ENCODE measurements at regions not wholly inside any gene's neighbourhood (a gene's known extent, or its start where the extent isn't known, plus 50 kb on each side); places are given as distances from the start of the nearest gene placed in this dataset.
A peak's percentile ranks its signal among the peaks of the same experiment; 100 is the strongest.

DNA sequence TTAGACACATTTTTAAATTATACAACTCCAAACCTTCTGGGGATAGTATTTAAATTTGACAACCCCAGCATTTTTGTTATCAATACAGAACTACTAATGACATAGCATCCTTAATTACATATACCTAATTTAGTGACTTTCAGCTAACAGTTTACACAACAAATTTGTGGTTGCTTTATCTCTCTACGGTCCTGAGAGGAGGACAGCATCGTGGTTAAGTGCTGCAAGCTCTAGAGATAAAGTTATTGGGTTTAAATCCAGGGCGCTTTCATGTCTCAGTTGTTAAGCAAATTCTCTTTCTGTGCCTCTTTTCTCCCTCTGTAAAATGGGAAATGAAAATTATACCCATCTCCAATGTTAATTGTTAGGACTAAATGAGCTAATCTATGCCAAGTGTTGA lies 129.3 kb downstream of the METTL4 start:
- DNase-seq (ENCODE audit: low read depth), result no peak

DNA sequence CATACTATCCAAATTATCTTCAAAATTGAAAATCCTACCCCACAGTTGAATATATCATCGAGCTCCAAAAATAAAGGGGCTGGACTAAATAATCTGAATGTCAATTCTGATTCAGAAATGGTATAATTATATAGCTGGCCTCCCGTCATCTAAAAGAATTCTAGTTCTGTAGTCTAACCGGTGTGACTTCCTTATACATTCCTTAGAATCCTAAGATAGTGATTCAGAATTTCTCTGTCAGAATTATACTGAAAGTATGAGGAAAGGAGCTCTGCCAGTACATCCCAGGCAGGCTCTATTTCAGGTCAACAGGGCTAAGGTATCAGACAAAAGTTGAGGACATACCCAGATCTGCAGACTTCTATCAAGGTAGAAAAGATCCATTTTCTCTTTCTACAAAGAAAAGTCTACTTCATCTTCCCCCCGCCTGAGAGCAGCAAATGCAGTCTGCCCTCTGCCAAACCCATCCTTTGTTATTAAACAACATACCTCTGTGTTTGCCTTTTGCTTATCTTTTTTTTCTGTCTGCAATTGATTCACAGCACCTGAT lies 128.5 kb downstream of the METTL4 start:
- DNase-seq (ENCODE audit: low read depth), result no peak
- no peak for TF ChIP-seq MYC (IDR thresholded peaks at IDR 0.05; ENCODE audit: low read depth, low read length)
- TF ChIP-seq, protein P1, sequence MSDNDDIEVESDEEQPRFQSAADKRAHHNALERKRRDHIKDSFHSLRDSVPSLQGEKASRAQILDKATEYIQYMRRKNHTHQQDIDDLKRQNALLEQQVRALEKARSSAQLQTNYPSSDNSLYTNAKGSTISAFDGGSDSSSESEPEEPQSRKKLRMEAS (IDR thresholded peaks at IDR 0.05; ENCODE audit: low read depth, low read length), result no peak
- no peak for TF ChIP-seq POLR2A (IDR thresholded peaks at IDR 0.05; ENCODE audit: extremely low read depth, insufficient read length)
- TF ChIP-seq, protein P2, sequence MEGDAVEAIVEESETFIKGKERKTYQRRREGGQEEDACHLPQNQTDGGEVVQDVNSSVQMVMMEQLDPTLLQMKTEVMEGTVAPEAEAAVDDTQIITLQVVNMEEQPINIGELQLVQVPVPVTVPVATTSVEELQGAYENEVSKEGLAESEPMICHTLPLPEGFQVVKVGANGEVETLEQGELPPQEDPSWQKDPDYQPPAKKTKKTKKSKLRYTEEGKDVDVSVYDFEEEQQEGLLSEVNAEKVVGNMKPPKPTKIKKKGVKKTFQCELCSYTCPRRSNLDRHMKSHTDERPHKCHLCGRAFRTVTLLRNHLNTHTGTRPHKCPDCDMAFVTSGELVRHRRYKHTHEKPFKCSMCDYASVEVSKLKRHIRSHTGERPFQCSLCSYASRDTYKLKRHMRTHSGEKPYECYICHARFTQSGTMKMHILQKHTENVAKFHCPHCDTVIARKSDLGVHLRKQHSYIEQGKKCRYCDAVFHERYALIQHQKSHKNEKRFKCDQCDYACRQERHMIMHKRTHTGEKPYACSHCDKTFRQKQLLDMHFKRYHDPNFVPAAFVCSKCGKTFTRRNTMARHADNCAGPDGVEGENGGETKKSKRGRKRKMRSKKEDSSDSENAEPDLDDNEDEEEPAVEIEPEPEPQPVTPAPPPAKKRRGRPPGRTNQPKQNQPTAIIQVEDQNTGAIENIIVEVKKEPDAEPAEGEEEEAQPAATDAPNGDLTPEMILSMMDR (IDR thresholded peaks at IDR 0.05; ENCODE audit: low read depth, low read length), result no peak
- no peak overlapping the region for H3K4me3 ChIP-seq (ENCODE audit: low read depth, low read length)

More for the DNA sequence above, 129.3 kb downstream of the METTL4 start:
- no peak overlapping the region for H3K4me3 ChIP-seq (ENCODE audit: low read depth, low read length)
- TF ChIP-seq, protein P1 (IDR thresholded peaks at IDR 0.05; ENCODE audit: low read depth, low read length), result no peak

DNA sequence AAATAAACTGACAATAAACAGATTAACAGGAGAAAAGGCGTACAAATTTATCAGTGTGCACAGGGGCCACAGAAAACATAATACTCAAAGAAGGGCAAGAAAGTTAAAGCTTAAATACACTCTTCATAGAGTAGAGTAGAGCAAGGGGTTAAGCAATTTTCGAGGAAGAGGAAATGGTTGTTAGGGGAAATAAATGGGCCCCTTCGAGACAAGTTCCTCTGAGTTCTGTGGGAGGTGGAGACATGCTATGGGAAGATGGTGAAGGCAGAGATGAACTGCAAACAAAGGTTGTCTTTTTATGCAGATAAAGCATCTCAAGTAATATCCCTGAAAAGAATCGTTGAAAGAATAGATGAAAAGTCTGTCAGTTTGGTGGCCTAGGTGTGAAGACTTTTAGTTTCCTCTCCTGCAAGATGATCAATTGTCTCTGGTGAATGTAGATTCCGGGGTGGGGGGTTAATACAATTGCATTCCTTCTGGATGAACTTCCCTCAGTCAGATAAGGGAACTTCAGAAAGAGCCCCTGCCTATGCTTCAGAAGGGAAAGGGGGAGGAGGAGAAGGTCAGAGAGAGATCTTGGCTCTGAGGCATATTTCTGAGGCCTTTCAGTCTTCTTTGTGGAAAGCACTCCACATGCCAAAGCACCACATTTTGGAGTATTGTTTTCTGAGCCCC lies 127.0 kb downstream of the METTL4 start:
- TF ChIP-seq, protein P2 (IDR thresholded peaks at IDR 0.05; ENCODE audit: low read depth, low read length), result no peak
- TF ChIP-seq MYC (IDR thresholded peaks at IDR 0.05; ENCODE audit: low read depth, low read length), result no peak
- TF ChIP-seq, protein P1 (IDR thresholded peaks at IDR 0.05; ENCODE audit: low read depth, low read length), result no peak
- no peak for TF ChIP-seq POLR2A (IDR thresholded peaks at IDR 0.05; ENCODE audit: extremely low read depth, insufficient read length)
- H3K4me3 ChIP-seq (ENCODE audit: low read depth, low read length), result no peak overlapping the region
- DNase-seq (ENCODE audit: low read depth), result peak; percentile 33

DNA sequence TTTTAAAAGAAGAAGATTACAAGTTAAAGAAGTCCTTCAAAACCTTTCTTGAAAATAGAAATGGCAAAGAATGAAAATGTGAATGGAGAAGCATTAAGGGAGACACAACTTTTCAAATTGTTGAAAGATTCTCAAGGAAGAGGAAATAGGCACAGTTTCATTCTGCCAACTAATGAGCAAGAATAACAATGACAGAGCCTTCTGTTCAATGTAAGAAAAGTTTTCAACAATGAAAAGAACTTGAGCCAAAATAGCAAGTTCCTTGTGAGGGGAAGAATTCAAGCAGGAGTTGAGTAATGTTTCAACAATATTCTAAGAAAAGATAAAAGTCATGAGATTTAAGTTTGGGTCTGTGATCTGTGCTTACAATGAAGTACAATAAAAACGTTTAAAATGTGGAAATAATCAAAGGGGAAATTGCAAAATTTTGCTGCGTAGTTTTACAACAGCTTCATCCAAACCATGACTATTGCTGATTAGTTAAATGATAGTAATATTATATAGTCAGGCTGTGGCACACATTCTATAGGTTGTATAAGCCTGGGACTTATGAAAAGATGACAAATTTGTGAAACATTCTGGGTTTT lies 122.6 kb downstream of the METTL4 start:
- no peak overlapping the region for H3K4me3 ChIP-seq (ENCODE audit: low read depth, low read length)
- DNase-seq (ENCODE audit: low read depth), result peak; percentile 67
- TF ChIP-seq, protein P1 (IDR thresholded peaks at IDR 0.05; ENCODE audit: low read depth, low read length), result no peak
- TF ChIP-seq POLR2A (IDR thresholded peaks at IDR 0.05; ENCODE audit: extremely low read depth, insufficient read length) (no peak), MYC (IDR thresholded peaks at IDR 0.05; ENCODE audit: low read depth, low read length) (no peak)
- TF ChIP-seq, protein P2 (IDR thresholded peaks at IDR 0.05; ENCODE audit: low read depth, low read length), result no peak

DNA sequence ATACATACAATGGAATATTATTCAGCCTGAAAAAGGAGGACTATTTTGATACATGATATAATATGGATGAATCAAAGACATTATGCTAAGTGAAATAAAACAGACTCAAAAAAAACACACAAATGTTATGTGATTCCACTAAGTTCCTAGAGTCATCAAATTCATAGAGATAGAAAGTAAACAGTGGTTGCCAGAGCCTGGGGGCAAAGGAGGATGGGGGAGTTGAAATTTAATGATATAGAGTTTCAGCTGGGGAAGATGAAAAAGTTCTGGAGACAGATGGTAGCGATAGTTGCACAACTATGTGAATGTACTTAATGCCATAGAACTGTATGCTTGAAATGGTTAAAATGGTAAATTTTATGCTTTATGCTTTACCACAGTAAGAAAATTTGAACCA lies 119.7 kb downstream of the METTL4 start:
- H3K4me3 ChIP-seq (ENCODE audit: low read depth, low read length), result no peak overlapping the region
- DNase-seq (ENCODE audit: low read depth), result no peak
- TF ChIP-seq, protein P1 (IDR thresholded peaks at IDR 0.05; ENCODE audit: low read depth, low read length), result no peak
- TF ChIP-seq POLR2A (IDR thresholded peaks at IDR 0.05; ENCODE audit: extremely low read depth, insufficient read length) (no peak), MYC (IDR thresholded peaks at IDR 0.05; ENCODE audit: low read depth, low read length) (no peak)
- TF ChIP-seq, protein P2 (IDR thresholded peaks at IDR 0.05; ENCODE audit: low read depth, low read length), result no peak

DNA sequence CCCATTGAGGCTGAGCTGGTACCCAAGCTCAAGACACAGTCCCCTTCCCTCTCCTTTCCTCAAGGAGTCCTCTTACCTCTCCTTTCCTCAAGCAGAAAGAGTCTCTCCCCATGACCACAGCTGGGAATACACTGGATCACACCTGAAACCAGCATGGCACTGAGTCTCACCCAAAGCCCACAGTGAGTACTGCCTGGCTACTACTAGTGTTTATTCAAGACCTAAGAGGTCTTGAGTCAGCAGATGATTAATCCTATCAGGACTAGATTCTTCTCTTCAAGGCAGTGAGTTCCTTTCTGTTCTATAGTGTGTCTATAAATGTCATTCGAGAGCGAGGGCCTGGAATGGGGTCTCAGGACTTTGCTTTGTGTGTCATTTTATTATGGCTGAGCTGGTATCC lies 111.4 kb downstream of the METTL4 start:
- DNase-seq (ENCODE audit: low read depth), result no peak
- no peak overlapping the region for H3K4me3 ChIP-seq (ENCODE audit: low read depth, low read length)
- TF ChIP-seq, protein P1 (IDR thresholded peaks at IDR 0.05; ENCODE audit: low read depth, low read length), result no peak
- TF ChIP-seq, protein P2 (IDR thresholded peaks at IDR 0.05; ENCODE audit: low read depth, low read length), result no peak
- TF ChIP-seq POLR2A (IDR thresholded peaks at IDR 0.05; ENCODE audit: extremely low read depth, insufficient read length), result no peak
- no peak for TF ChIP-seq MYC (IDR thresholded peaks at IDR 0.05; ENCODE audit: low read depth, low read length)
